ENCODE measurements at regions not wholly inside any gene's neighbourhood (a gene's known extent, or its start where the extent isn't known, plus 50 kb on each side); places are given as distances from the start of the nearest gene placed in this dataset.

DNA sequence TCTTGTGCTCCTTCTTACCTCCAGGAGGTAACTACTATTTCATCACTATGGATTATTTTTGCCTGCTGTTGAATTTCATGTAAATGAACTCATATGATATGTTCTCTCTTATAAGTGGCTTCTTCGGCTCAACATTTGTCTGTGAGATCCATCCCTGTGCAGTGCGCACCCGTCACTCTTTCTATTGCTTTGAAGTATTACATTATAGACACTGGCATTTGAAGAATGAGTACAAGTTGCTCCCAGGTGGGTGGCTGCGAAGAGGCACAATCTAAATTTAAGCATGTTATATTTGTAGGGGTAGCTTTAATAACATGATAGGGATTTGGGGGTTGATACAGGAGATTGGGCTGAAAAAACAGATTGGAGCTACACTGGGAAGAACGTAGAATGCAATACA is 809.7 kb downstream of the CCSER2 start:
- TF ChIP-seq, protein P1, sequence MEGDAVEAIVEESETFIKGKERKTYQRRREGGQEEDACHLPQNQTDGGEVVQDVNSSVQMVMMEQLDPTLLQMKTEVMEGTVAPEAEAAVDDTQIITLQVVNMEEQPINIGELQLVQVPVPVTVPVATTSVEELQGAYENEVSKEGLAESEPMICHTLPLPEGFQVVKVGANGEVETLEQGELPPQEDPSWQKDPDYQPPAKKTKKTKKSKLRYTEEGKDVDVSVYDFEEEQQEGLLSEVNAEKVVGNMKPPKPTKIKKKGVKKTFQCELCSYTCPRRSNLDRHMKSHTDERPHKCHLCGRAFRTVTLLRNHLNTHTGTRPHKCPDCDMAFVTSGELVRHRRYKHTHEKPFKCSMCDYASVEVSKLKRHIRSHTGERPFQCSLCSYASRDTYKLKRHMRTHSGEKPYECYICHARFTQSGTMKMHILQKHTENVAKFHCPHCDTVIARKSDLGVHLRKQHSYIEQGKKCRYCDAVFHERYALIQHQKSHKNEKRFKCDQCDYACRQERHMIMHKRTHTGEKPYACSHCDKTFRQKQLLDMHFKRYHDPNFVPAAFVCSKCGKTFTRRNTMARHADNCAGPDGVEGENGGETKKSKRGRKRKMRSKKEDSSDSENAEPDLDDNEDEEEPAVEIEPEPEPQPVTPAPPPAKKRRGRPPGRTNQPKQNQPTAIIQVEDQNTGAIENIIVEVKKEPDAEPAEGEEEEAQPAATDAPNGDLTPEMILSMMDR (IDR thresholded peaks at IDR 0.05) = no peak
- no peak for TF ChIP-seq POLR2A (IDR thresholded peaks at IDR 0.05)

All from lower leg skin (tissue), 3 donors.